ENCODE measurements at regions not wholly inside any gene's neighbourhood (a gene's known extent, or its start where the extent isn't known, plus 50 kb on each side); places are given as distances from the start of the nearest gene placed in this dataset.
A peak's percentile ranks its signal among the peaks of the same experiment; 100 is the strongest.

- ATAC-seq (replicated peaks in 6 of 8): peak in 2 of 8 experiments; percentile 87 to 90
- no peak overlapping the region for H3K4me3 ChIP-seq
- 75 to 100% (median 100%) methylated on average over 1 to 2 of the region's 2 CpGs; no CpG with 5 or more reads in 4 of the 10 experiments for WGBS, 10 experiments
- in situ Hi-C loops (cut with MboI; ENCODE audit: low pct_unique_long_range_greater_than_20kb in 2 of 9, low sequenced_read_pairs in 9 of 9, unreplicated experiment in 9 of 9): loop anchor here in 2 of 9 experiments (25.0 kb wide), 2 partner anchors 94 to 244 kb away; partner anchors contain the start of genes DDRGK1 (in 1 of the 2), ITPA (in 1 of the 2) and OXT (in 1 of the 2)
- H3K27ac ChIP-seq: no peak overlapping the region
- H3K4me1 ChIP-seq (replicated peaks in 1 of 2): no peaks in the 10 kb centered on the region
Measured at GRCh38 chr20:3306068-3306467, 67.1 kb upstream of the SLC4A11 start.

GRCh38 chr20:3304456-3304855 is 65.5 kb upstream of the SLC4A11 start:
- in situ Hi-C loops (cut with MboI; ENCODE audit: low pct_unique_long_range_greater_than_20kb in 2 of 9, low sequenced_read_pairs in 9 of 9, unreplicated experiment in 9 of 9): loop anchor here in 2 of 9 experiments (25.0 kb wide), 2 partner anchors 92 to 242 kb away; partner anchors contain the start of genes DDRGK1 (in 1 of the 2), ITPA (in 1 of the 2) and OXT (in 1 of the 2)
- H3K4me3 ChIP-seq: no peak overlapping the region
- no peaks in the 10 kb centered on the region for H3K4me1 ChIP-seq (replicated peaks in 1 of 2)
- peak in 2 of 8 experiments; percentile 41 to 66 for ATAC-seq (replicated peaks in 6 of 8)
- 81 to 100% (median 95%) methylated on average over 2 to 4 of the region's 4 CpGs; no CpG with 5 or more reads in 2 of the 10 experiments for WGBS, 10 experiments
- H3K27ac ChIP-seq: no peak overlapping the region

GRCh38 chr20:3297079-3297378 is 58.0 kb upstream of the SLC4A11 start:
- Histone ChIP-seq H3K4me1 (replicated peaks in 1 of 2) (no peaks in the 10 kb centered on the region), H3K27ac (no peak overlapping the region), H3K4me3 (no peak overlapping the region)
- in situ Hi-C loops (cut with MboI; ENCODE audit: low pct_unique_long_range_greater_than_20kb in 2 of 9, low sequenced_read_pairs in 9 of 9, unreplicated experiment in 9 of 9): no loop called here
- no peak for ATAC-seq (replicated peaks in 6 of 8)
- 20 to 67% (median 45%) methylated on average over 1 to 3 of the region's 3 CpGs; no CpG with 5 or more reads in 1 of the 10 experiments for WGBS, 10 experiments

- no peak for ATAC-seq (replicated peaks in 6 of 8)
- in situ Hi-C loops (cut with MboI; ENCODE audit: low pct_unique_long_range_greater_than_20kb in 2 of 9, low sequenced_read_pairs in 9 of 9, unreplicated experiment in 9 of 9): no loop called here
- WGBS, 10 experiments: 58 to 100% (median 82%) methylated on average over 1 to 6 of the region's 12 CpGs; no CpG with 5 or more reads in 1 of the 10 experiments
- H3K4me3 ChIP-seq: no peak overlapping the region
- no peak overlapping the region for H3K27ac ChIP-seq
- no peaks in the 10 kb centered on the region for H3K4me1 ChIP-seq (replicated peaks in 1 of 2)
Measured at GRCh38 chr20:3296261-3297078, 57.5 kb upstream of the SLC4A11 start.

All from motor neuron (in vitro differentiated cells).